Panc1 (cell line): ENCODE measurements at regions not wholly inside any gene's neighbourhood (a gene's known extent, or its start where the extent isn't known, plus 50 kb on each side); places are given as distances from the start of the nearest gene placed in this dataset.
A peak's percentile ranks its signal among the peaks of the same experiment; 100 is the strongest.

Source experiments
- ATAC-seq: fragments of 200-7000 bp; cut with Tn5 transposase; 2 replicates; pipeline ENCODE4 v1.9.1; 2020; ENCODE audit warnings: mild to moderate bottlenecking, moderate library complexity
- BruUV-seq: library from RNA; stranded (reverse); fragments of 400-500 nt; replicated peaks from 2 replicates; lab custom pipeline; 2021; lab: Mats Ljungman, UMichigan
- CTCF ChIA-PET: fragments of 300-600 bp; sonication (Branson Sonifier 250); formaldehyde crosslinking; loops from one replicate; lab custom pipeline; 2022; ENCODE audit warnings: antibody characterized with exemption; lab: Charles Lee
- POLR2A ChIA-PET: fragments of 300-600 bp; sonication (Branson Sonifier 250); formaldehyde crosslinking; loops from one replicate; lab custom pipeline; 2022; ENCODE audit warnings: antibody characterized with exemption; lab: Charles Lee
- DNase-seq: peaks from one replicate; pipeline ENCODE4 v3.0.0-alpha.2; 2010; ENCODE audit warnings: low read depth, low spot score
- H3K27ac ChIP-seq: 2 replicates; pipeline ENCODE4 v1.5.1; 2011; ENCODE audit warnings: mild to moderate bottlenecking, low read length, inconsistent platforms
- H3K27me3 ChIP-seq: fragments of 200-500 bp; sonication (Bioruptor generic); 2 replicates; pipeline ENCODE4 v1.6.0; 2014; ENCODE audit warnings: low read length, inconsistent platforms; ENCODE audit not compliant: control insufficient read depth, insufficient read depth
- H3K36me3 ChIP-seq: fragments of 200-500 bp; sonication (Bioruptor generic); 2 replicates; pipeline ENCODE4 v1.5.1; 2014; ENCODE audit warnings: inconsistent platforms, mild to moderate bottlenecking, low read length, moderate library complexity; ENCODE audit not compliant: control insufficient read depth, insufficient read depth
- H3K4me1 ChIP-seq: 2 replicates; pipeline ENCODE4 v1.5.1; 2011; ENCODE audit warnings: inconsistent platforms, mild to moderate bottlenecking, low read length, moderate library complexity; ENCODE audit not compliant: control insufficient read depth, insufficient read depth
- H3K4me3 ChIP-seq, 2 experiments: 2 replicates each; pipeline ENCODE4 v1.5.1; 2011 to 2012; ENCODE audit warnings: low read depth in 2 of 2, low read length in 2 of 2, mild to moderate bottlenecking in 2 of 2, inconsistent platforms in 1 of 2, moderate library complexity in 1 of 2
- H3K9me3 ChIP-seq: fragments of 200-500 bp; sonication (Bioruptor generic); 2 replicates; pipeline ENCODE4 v1.5.1; 2014; ENCODE audit warnings: low read depth, mild to moderate bottlenecking, inconsistent platforms, low read length, moderate library complexity; ENCODE audit not compliant: control insufficient read depth, insufficient read depth
- POLR2AphosphoS5 ChIP-seq: IDR thresholded peaks from 2 replicates; pipeline ENCODE4 v1.6.1; 2012; ENCODE audit warnings: mild to moderate bottlenecking, low read depth, low read length, moderate library complexity
- REST ChIP-seq, 2 experiments: IDR thresholded peaks; 2 replicates each; pipeline ENCODE4 v1.6.1; 2011 to 2012; ENCODE audit warnings: low read depth in 2 of 2, control low read depth in 1 of 2, low read length in 1 of 2, mild to moderate bottlenecking in 1 of 2, moderate library complexity in 1 of 2; ENCODE audit not compliant: insufficient read depth in 1 of 2
- SIN3A ChIP-seq: IDR thresholded peaks from 2 replicates; pipeline ENCODE4 v1.6.1; 2012; ENCODE audit warnings: low read depth, mild to moderate bottlenecking, low read length, moderate library complexity, borderline replicate concordance; ENCODE audit not compliant: insufficient read depth
- TCF7L2 ChIP-seq: IDR thresholded peaks from 2 replicates; pipeline ENCODE4 v1.6.1; 2011; ENCODE audit warnings: mild to moderate bottlenecking, low read depth, low read length, inconsistent platforms
- in situ Hi-C: cut with HindIII; loops from 2 replicates; pipeline ENCODE4 v1.10.0; 2016; ENCODE audit warnings: low sequenced_read_pairs, low pct_unique_long_range_greater_than_20kb
- intact Hi-C: fragments of 100-400 bp; cut with micrococcal nuclease; formaldehyde crosslinking; loops from one replicate; pipeline ENCODE4 v1.10.0; 2022; ENCODE audit not compliant: unreplicated experiment
- TF ChIP-seq, protein P1 (sequence below): fragments of 450-650 bp; IDR thresholded peaks from 2 replicates; pipeline ENCODE4 v1.5.1; 2017; ENCODE audit warnings: mild to moderate bottlenecking

GRCh38 chr17:31674717-31675349 is 184.2 kb downstream of the COPRS start:
- in situ Hi-C loops (no loop called here), intact Hi-C loops (no loop called here)
- ATAC-seq = peak; percentile 79
- H3K4me1 ChIP-seq = peaks cover 23% of the 10 kb centered on the region
- ChIA-PET POLR2A (no interaction called here), CTCF (interaction anchor here (0.7 kb wide), 1 partner anchor 239 kb away, joined by 3 read pairs; no protein-coding TSS in a partner anchor)
- H3K27me3 ChIP-seq = no peaks in the 10 kb centered on the region
- no peaks in the 10 kb centered on the region for H3K36me3 ChIP-seq
- no peaks in the 10 kb centered on the region for H3K9me3 ChIP-seq
- no peak overlapping the region for H3K4me3 ChIP-seq
- no TSS peak for BruUV-seq
- no peak for TF ChIP-seq REST (IDR thresholded peaks at IDR 0.05; ENCODE audit: insufficient read depth in 1 of 2, low read depth in 2 of 2, low read length in 1 of 2)
- TF ChIP-seq TCF7L2 = no peak
- no peak for TF ChIP-seq SIN3A
- TF ChIP-seq, protein P1, sequence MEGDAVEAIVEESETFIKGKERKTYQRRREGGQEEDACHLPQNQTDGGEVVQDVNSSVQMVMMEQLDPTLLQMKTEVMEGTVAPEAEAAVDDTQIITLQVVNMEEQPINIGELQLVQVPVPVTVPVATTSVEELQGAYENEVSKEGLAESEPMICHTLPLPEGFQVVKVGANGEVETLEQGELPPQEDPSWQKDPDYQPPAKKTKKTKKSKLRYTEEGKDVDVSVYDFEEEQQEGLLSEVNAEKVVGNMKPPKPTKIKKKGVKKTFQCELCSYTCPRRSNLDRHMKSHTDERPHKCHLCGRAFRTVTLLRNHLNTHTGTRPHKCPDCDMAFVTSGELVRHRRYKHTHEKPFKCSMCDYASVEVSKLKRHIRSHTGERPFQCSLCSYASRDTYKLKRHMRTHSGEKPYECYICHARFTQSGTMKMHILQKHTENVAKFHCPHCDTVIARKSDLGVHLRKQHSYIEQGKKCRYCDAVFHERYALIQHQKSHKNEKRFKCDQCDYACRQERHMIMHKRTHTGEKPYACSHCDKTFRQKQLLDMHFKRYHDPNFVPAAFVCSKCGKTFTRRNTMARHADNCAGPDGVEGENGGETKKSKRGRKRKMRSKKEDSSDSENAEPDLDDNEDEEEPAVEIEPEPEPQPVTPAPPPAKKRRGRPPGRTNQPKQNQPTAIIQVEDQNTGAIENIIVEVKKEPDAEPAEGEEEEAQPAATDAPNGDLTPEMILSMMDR = no peak
- no peak for TF ChIP-seq POLR2AphosphoS5
- DNase-seq = no peak
- peak overlapping the region; percentile 64 for H3K27ac ChIP-seq

DNA sequence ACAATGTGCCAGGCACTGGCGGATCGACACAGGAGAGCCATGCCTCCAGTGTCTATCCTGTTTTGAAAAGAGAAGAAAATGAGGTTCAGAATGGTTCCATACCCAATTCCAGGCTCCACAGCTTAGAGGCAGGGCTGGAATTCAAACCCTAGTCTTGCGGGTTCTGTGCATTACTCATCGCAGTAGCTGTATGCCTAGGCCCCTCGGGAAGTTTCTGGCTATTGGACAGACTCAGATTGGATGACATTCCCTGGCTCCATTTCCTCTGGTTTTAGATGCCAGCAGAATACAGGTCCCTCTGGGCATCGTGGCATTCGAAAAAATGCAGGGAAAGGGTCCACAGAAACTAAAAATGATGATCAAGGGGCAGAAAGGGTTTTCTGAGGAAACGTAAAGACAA is 184.7 kb downstream of the COPRS start:
- no peaks in the 10 kb centered on the region for H3K36me3 ChIP-seq
- H3K9me3 ChIP-seq = no peaks in the 10 kb centered on the region
- ChIA-PET CTCF (interaction anchor here (0.7 kb wide), 1 partner anchor 240 kb away, joined by 3 read pairs; no protein-coding TSS in a partner anchor), POLR2A (no interaction called here)
- BruUV-seq = no TSS peak
- intact Hi-C loops (no loop called here), in situ Hi-C loops (no loop called here)
- no peak for DNase-seq
- H3K4me3 ChIP-seq = no peak overlapping the region
- TF ChIP-seq TCF7L2 = no peak
- TF ChIP-seq SIN3A = no peak
- TF ChIP-seq POLR2AphosphoS5 = no peak
- TF ChIP-seq REST (IDR thresholded peaks at IDR 0.05; ENCODE audit: insufficient read depth in 1 of 2, low read depth in 2 of 2, low read length in 1 of 2) = no peak
- TF ChIP-seq, protein P1 = no peak
- H3K27me3 ChIP-seq = no peaks in the 10 kb centered on the region
- peaks cover 23% of the 10 kb centered on the region for H3K4me1 ChIP-seq
- ATAC-seq = peak; percentile 81
- H3K27ac ChIP-seq = peak overlapping the region; percentile 64
